ENCODE measurements at regions not wholly inside any gene's neighbourhood (a gene's known extent, or its start where the extent isn't known, plus 50 kb on each side); places are given as distances from the start of the nearest gene placed in this dataset.

- no peak overlapping the region for H3K27ac ChIP-seq
- no peak overlapping the region for H3K4me2 ChIP-seq
- no peak for DNase-seq (ENCODE audit: low read depth in 1 of 2, low spot score in 1 of 2)
- no peak overlapping the region for H3K4me3 ChIP-seq
- WGBS (ENCODE audit: missing lambda C conversion rate), result 41% methylated on average over 8 of the region's 15 CpGs
- ChIA-PET CTCF (no interaction called here), POLR2A (no interaction called here)
- no peak for ATAC-seq
- no peaks in the 10 kb centered on the region for H3K4me1 ChIP-seq
- FAIRE-seq, result no peak
- H3K9me3 ChIP-seq, result no peaks in the 10 kb centered on the region
- no peak for TF ChIP-seq HMGXB4 (CRISPR knock-in tag; IDR thresholded peaks at IDR 0.05; ENCODE audit: borderline replicate concordance)
- TF ChIP-seq SMC3 (IDR thresholded peaks at IDR 0.05), result no peak
- TF ChIP-seq ESRRA (IDR thresholded peaks at IDR 0.05; ENCODE audit: borderline replicate concordance, low read length), result no peak
- TF ChIP-seq RAD21 (conservative IDR thresholded peaks at IDR 0.05 in 1 of 2, IDR thresholded peaks at IDR 0.05 in 1 of 2), result no peak
- no peak for TF ChIP-seq EP300 (IDR thresholded peaks at IDR 0.05)
- TF ChIP-seq NR3C1 (IDR thresholded peaks at IDR 0.05), result no peak
- TF ChIP-seq PBX3 (IDR thresholded peaks at IDR 0.05), result no peak
- no peak for TF ChIP-seq HEYL (CRISPR knock-in tag; IDR thresholded peaks at IDR 0.05)
- TF ChIP-seq KDM1A (IDR thresholded peaks at IDR 0.05; ENCODE audit: low read depth), result no peak
- TF ChIP-seq POLR2AphosphoS2 (conservative IDR thresholded peaks at IDR 0.05; ENCODE audit: low read length), result no peak
- no peak for TF ChIP-seq ZSCAN20 (CRISPR knock-in tag; IDR thresholded peaks at IDR 0.05)
- TF ChIP-seq RFX5 (IDR thresholded peaks at IDR 0.05), result no peak
- TF ChIP-seq FOSL2 (IDR thresholded peaks at IDR 0.05), result no peak
- no peak for TF ChIP-seq FOSL2 (CRISPR knock-in tag; IDR thresholded peaks at IDR 0.05)
- TF ChIP-seq GATA3 (IDR thresholded peaks at IDR 0.05; ENCODE audit: borderline replicate concordance), result no peak
- TF ChIP-seq MAX (IDR thresholded peaks at IDR 0.05), result no peak
- no peak for TF ChIP-seq FOSB (CRISPR knock-in tag; IDR thresholded peaks at IDR 0.05)
- no peak for TF ChIP-seq NPAS2 (CRISPR knock-in tag; IDR thresholded peaks at IDR 0.05; ENCODE audit: borderline replicate concordance)
- no peak for TF ChIP-seq BHLHE40 (IDR thresholded peaks at IDR 0.05; ENCODE audit: low read depth, low read length)
- no peak for TF ChIP-seq CBX2 (IDR thresholded peaks at IDR 0.05; ENCODE audit: borderline replicate concordance, low read depth)
Measured at GRCh38 chr14:105838591-105839424, 312.4 kb downstream of the TMEM121 start.

GRCh38 chr14:105839425-105840265, 313.3 kb downstream of the TMEM121 start:
- WGBS (ENCODE audit: missing lambda C conversion rate), result 51% methylated on average over 5 of the region's 20 CpGs
- Histone ChIP-seq H3K9me3 (no peaks in the 10 kb centered on the region), H3K4me2 (no peak overlapping the region), H3K4me1 (no peaks in the 10 kb centered on the region), H3K4me3 (no peak overlapping the region), H3K27ac (no peak overlapping the region)
- no peak for DNase-seq (ENCODE audit: low read depth in 1 of 2, low spot score in 1 of 2)
- ATAC-seq, result peak in 1 of 2 experiments; percentile 12; a peak in 2 of 6 replicates
- FAIRE-seq, result no peak
- POLR2A ChIA-PET, result no interaction called here
- CTCF ChIA-PET, result no interaction called here
- no peak for TF ChIP-seq GATA3 (IDR thresholded peaks at IDR 0.05; ENCODE audit: borderline replicate concordance)
- TF ChIP-seq NR3C1 (IDR thresholded peaks at IDR 0.05), result no peak
- no peak for TF ChIP-seq PHF8 (IDR thresholded peaks at IDR 0.05; ENCODE audit: borderline replicate concordance, low read depth)
- no peak for TF ChIP-seq POLR2AphosphoS2 (conservative IDR thresholded peaks at IDR 0.05; ENCODE audit: low read length)
- TF ChIP-seq CHD2 (IDR thresholded peaks at IDR 0.05; ENCODE audit: low read length, partially characterized antibody), result no peak
- no peak for TF ChIP-seq HEYL (CRISPR knock-in tag; IDR thresholded peaks at IDR 0.05)
- no peak for TF ChIP-seq JUN (IDR thresholded peaks at IDR 0.05)
- TF ChIP-seq PBX3 (IDR thresholded peaks at IDR 0.05), result no peak
- no peak for TF ChIP-seq EHF (CRISPR knock-in tag; IDR thresholded peaks at IDR 0.05)
- no peak for TF ChIP-seq ZNF302 (CRISPR knock-in tag; IDR thresholded peaks at IDR 0.05)
- TF ChIP-seq E2F6 (IDR thresholded peaks at IDR 0.05; ENCODE audit: borderline replicate concordance, low read depth), result no peak
- TF ChIP-seq NPAS2 (CRISPR knock-in tag; IDR thresholded peaks at IDR 0.05; ENCODE audit: borderline replicate concordance), result no peak
- no peak for TF ChIP-seq RAD21 (conservative IDR thresholded peaks at IDR 0.05 in 1 of 2, IDR thresholded peaks at IDR 0.05 in 1 of 2)
